ENCODE measurements at regions not wholly inside any gene's neighbourhood (a gene's known extent, or its start where the extent isn't known, plus 50 kb on each side); places are given as distances from the start of the nearest gene placed in this dataset.

DNA sequence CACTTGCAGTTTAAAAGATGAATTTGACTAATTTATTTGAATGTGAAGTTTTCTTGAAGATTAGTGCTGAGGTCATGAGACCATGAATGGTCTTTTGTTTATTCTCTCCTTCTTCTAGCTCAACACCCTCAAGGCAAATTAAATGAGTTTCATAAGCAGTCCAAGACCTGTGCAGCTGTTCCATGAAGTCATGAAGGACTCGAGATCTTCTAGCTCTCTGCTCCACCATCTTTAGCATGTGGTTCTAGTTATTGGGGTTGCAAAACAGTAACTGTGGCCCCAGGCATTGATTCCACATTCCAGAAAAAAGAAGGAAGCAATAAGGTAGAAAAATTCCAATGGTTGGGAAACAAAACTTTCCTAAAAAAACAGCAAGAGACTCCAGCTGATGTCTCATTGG, 84.2 kb upstream of the HS3ST1 start:
- TF ChIP-seq, protein P1, sequence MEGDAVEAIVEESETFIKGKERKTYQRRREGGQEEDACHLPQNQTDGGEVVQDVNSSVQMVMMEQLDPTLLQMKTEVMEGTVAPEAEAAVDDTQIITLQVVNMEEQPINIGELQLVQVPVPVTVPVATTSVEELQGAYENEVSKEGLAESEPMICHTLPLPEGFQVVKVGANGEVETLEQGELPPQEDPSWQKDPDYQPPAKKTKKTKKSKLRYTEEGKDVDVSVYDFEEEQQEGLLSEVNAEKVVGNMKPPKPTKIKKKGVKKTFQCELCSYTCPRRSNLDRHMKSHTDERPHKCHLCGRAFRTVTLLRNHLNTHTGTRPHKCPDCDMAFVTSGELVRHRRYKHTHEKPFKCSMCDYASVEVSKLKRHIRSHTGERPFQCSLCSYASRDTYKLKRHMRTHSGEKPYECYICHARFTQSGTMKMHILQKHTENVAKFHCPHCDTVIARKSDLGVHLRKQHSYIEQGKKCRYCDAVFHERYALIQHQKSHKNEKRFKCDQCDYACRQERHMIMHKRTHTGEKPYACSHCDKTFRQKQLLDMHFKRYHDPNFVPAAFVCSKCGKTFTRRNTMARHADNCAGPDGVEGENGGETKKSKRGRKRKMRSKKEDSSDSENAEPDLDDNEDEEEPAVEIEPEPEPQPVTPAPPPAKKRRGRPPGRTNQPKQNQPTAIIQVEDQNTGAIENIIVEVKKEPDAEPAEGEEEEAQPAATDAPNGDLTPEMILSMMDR (conservative IDR thresholded peaks at IDR 0.05 in 1 of 2, IDR thresholded peaks at IDR 0.05 in 1 of 2; ENCODE audit: extremely low read depth in 1 of 2, insufficient read depth in 1 of 2, low read depth in 1 of 2, low read length in 2 of 2) = no peak
- TF ChIP-seq EZH2 (IDR thresholded peaks at IDR 0.05; ENCODE audit: borderline replicate concordance, low read length) = no peak
